AG09319 (cell line): ENCODE measurements at regions not wholly inside any gene's neighbourhood (a gene's known extent, or its start where the extent isn't known, plus 50 kb on each side); places are given as distances from the start of the nearest gene placed in this dataset.

Source experiments
- DNase-seq: peaks from one replicate; pipeline ENCODE4 v3.0.0-alpha.2; 2010; ENCODE audit warnings: low read depth; ENCODE audit errors: extremely low read depth
- TF ChIP-seq, protein P1 (sequence below): IDR thresholded peaks from 2 replicates; pipeline ENCODE4 v1.5.1; 2011; ENCODE audit warnings: low read depth, mild to moderate bottlenecking, inconsistent platforms, low read length, moderate library complexity

DNA sequence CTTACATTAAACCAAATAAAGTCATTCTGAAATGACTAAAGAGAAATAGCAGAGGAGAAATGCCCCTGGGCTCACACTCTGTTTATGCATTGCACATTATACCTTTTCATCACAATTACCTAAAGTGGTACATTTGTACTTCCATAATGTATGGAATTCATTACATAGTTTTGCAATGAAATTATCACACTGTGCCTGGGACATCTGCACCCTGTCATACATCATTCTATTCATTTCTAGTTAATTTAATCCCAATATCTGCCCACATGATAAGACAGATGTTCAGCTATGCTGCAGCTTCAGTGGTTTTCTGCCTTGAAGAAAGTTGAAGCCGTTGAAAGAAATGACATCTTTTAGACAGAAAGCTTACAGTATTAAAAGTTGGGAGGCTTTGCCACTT lies 580.0 kb downstream of the SOX6 start:
- TF ChIP-seq, protein P1, sequence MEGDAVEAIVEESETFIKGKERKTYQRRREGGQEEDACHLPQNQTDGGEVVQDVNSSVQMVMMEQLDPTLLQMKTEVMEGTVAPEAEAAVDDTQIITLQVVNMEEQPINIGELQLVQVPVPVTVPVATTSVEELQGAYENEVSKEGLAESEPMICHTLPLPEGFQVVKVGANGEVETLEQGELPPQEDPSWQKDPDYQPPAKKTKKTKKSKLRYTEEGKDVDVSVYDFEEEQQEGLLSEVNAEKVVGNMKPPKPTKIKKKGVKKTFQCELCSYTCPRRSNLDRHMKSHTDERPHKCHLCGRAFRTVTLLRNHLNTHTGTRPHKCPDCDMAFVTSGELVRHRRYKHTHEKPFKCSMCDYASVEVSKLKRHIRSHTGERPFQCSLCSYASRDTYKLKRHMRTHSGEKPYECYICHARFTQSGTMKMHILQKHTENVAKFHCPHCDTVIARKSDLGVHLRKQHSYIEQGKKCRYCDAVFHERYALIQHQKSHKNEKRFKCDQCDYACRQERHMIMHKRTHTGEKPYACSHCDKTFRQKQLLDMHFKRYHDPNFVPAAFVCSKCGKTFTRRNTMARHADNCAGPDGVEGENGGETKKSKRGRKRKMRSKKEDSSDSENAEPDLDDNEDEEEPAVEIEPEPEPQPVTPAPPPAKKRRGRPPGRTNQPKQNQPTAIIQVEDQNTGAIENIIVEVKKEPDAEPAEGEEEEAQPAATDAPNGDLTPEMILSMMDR: no peak
- DNase-seq: no peak

DNA sequence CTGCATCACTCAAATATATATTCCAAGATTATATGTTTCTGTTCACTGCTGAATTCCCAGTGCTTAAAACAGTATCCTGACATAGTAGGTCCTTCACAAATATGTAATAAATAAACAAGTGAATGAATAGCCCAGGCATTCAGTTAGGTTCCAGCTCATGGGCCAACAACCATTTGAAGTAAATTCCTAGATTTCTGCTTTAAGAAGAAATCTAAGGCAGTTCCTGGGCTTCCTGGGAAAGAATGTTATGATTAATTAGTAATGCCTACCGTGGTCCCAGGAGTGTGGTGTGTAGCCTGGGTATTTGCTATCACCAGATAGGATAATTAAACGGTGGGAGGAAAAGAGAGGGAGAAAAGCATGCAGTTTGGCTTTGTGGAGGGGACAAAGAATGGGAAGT lies 576.8 kb downstream of the SOX6 start:
- TF ChIP-seq, protein P1: no peak
- no peak for DNase-seq

DNA sequence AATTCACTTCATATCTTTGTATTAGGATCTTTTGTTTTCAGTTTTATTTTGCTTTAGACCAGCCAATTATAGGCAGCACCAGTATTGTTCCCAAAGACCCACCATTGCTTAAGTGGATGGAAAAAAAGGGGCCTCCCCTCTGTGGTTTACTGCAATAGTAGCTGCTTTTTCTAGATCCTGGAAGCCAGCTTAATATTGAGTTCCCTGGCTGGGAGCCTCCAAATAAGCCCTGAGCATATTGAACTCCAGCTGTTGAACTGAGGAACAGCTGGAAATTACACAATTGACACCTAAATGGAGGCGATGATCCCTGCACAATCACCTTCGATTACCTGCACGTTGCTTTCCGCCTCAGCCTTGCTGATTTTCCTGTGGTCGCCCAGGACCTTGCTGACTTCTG lies 576.0 kb downstream of the SOX6 start:
- TF ChIP-seq, protein P1: no peak
- no peak for DNase-seq

DNA sequence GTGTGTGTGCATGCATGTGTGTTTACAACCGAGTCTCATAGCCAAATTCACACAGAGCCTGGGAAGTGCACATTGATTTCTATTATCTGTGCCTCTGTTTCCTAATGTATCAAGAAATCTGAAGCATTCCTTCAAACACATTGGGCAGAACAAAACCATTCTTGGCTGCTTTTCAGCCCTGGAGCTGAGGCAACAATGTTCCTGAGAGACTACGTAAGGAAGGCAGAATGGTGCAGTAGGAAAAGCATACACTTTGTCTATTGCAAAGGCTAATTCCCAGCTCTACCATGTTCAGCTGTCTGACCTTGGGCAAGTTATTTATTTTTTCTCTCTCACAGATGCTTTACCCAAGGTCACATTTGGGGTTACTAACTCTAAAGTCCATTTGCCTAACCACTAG lies 575.5 kb downstream of the SOX6 start:
- TF ChIP-seq, protein P1: no peak
- no peak for DNase-seq

DNA sequence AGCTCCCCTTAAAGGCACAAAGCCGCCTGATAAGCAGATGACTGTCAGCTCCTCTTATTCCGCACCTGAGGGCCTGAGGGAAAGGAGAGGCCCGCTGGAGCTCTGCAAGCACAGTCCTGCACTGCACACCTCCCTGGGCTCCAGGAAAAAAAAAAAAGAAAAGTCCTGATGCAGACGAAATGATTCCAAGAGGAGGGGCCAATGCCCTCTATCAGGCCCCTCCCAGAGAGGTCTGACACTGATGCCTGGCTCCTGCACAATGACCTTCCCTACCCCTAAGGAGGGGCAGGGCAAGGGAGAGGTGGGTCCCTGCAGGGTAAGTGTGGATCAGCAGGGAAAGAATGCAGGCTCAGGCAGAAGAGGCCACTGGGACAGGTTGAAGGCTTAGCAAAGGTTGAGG lies 572.7 kb downstream of the SOX6 start:
- TF ChIP-seq, protein P1: no peak
- DNase-seq: no peak

DNA sequence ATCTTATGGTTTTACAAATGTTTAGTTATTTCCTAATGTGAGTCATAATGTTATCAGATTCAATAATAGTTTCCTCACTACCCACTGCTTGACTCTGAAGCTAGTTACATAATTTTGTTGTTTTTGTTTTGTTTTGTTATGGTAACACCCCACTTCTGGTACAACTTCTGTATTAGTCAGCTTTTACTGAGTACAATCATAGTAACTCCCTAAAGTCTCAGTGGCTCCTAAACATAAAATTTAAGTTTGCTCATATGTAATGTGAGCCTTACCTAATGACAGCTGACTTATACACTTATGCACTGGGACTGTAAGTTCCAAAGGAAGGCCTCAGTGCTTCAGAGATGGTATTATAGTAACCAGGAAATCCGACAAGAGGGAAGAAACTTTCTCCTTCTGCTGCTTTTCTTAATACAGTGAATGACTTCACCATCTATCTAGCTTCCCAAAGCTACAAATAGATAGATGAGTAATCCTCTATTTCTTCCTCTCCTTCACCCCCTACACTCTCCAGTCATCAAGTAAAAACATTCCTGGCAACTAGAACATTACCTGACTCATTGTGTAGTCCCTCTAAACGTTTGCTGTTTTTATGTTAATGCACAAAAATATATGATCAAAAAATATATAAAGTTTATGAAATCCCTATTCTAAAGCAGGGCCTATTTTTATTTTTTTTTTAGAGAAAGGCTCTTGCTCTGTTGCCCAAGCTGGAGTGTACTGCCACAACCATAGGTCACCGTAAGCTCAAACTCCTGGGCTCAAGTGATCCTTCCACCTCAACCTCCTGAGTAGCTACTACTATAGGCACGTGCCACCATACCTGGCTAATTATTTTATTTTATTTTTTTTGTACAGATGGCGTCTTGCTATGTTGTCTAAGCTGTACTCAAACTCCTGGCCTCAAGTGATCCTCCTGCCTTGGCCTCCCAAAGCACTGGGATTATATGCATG lies 563.0 kb downstream of the SOX6 start:
- TF ChIP-seq, protein P1: no peak
- no peak for DNase-seq

DNA sequence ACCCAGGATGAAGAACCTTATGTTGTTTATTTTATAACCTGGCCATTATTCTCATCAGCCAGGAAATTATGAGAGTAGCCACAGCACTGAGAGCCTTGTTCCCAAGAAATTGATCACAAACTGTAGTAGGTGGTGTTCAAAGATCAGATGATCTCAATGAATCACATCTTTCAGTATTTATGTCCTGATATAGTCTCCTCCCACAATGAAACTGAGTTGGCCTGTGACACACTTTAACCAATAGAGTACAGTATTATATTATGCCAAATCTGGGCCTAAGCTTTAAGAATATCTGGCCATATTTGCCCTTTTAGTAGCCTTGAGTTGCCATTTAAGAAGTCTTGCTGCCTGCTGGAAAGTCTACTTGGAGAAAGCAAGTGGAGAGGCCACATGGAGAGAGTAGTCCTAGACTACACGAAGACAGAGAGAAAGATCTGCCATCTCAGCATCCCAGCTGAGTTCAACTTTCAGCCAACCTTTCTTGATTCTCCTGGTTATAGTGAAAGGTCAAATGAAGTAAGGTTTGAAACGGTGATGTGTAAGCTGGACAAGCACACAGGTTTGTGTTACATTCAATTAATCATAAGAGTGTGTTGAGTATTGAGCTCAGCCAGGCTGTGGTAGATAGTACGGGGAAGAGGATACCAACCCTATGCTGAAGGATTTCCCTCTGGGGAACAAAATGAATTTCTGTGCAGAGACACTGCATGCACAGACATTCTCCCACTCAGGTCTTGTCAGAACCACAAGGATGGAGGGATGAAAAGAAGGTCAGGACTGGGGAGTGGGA lies 561.8 kb downstream of the SOX6 start:
- TF ChIP-seq, protein P1: no peak
- DNase-seq: no peak
